Transverse colon (tissue), 4 donors: ENCODE measurements at regions not wholly inside any gene's neighbourhood (a gene's known extent, or its start where the extent isn't known, plus 50 kb on each side); places are given as distances from the start of the nearest gene placed in this dataset.

Experiments used
- CTCF ChIP-seq, 5 experiments: fragments of 200-600 bp in 3 of 5; fragments of 450-650 bp in 2 of 5; sonication (generic) in 3 of 5; IDR thresholded peaks; 1 replicate in 2 of 5; 2 replicates in 3 of 5; pipeline ENCODE4 v1.5.1; 2016 to 2017; ENCODE audit warnings: antibody characterized with exemption in 5 of 5, inconsistent platforms in 3 of 5, mild to moderate bottlenecking in 2 of 5, moderate library complexity in 1 of 5
- POLR2A ChIP-seq: fragments of 450-650 bp; IDR thresholded peaks from one replicate; pipeline ENCODE4 v1.6.1; 2016; ENCODE audit warnings: antibody characterized with exemption, mild to moderate bottlenecking, moderate library complexity
- POLR2AphosphoS5 ChIP-seq, 3 donors: sonication (generic); formaldehyde crosslinking; IDR thresholded peaks; one replicate each; pipeline ENCODE4 v1.6.1; 2016; ENCODE audit warnings: antibody characterized with exemption in 3 of 3

- no peak for TF ChIP-seq POLR2A
- no peak for TF ChIP-seq CTCF (IDR thresholded peaks at IDR 0.05)
- TF ChIP-seq POLR2AphosphoS5 (IDR thresholded peaks at IDR 0.05): no peak
Measured at GRCh38 chr10:83119346-83119745, 1020.0 kb upstream of the GHITM start.
